K562 (cell line): ENCODE measurements at regions not wholly inside any gene's neighbourhood (a gene's known extent, or its start where the extent isn't known, plus 50 kb on each side); places are given as distances from the start of the nearest gene placed in this dataset.
"Not testable (repeated sequence)": the region's sequence is repeated elsewhere in the genome, so short reads cannot be mapped to it uniquely, and the experiment has no call there.

Experiments
- ATAC-seq: fragments of 200-7000 bp; cut with Tn5 transposase; 3 replicates; pipeline ENCODE4 v1.9.1; 2020; ENCODE audit warnings: moderate library complexity
- BruUV-seq: library from RNA; stranded (reverse); fragments of 400-500 nt; replicated peaks from 2 replicates; lab custom pipeline; 2021; lab: Mats Ljungman, UMichigan
- CTCF ChIA-PET: fragments of 300-600 bp; formaldehyde crosslinking; extraction: SDS; loops from one replicate; lab custom pipeline; 2021; ENCODE audit warnings: low intra/inter-chr PET ratio; lab: Yijun Ruan, JAX
- POLR2A ChIA-PET: fragments of 300-600, 350-650 bp; sonication (Branson Sonifier 250); formaldehyde crosslinking; extraction: SDS; loops from one replicate; lab custom pipeline; 2021; ENCODE audit warnings: antibody characterized with exemption, inconsistent platforms; lab: Yijun Ruan, JAX
- DNase-seq, 4 experiments: peaks; one replicate each; pipeline versions ENCODE4 v3.0.0 to v3.0.0-alpha.2; 2011 to 2018; ENCODE audit warnings: low spot score in 3 of 4, mixed read lengths in 3 of 4; ENCODE audit errors: extremely low read depth in 1 of 4
- FAIRE-seq: peaks from 2 replicates; lab custom pipeline; 2011; peaks lifted over from hg19 to GRCh38; lab: Jason Lieb, UNC
- H2AFZ ChIP-seq: 2 replicates; pipeline ENCODE4 v1.6.0; 2011; ENCODE audit warnings: low read depth, low read length, control low read depth, inconsistent platforms
- H3K27ac ChIP-seq: fragments of 200-600 bp; 3 replicates; pipeline ENCODE4 v1.8.0; 2011; ENCODE audit warnings: low read depth, mild to moderate bottlenecking, control low read depth, inconsistent platforms, low read length, moderate library complexity, mixed read lengths; ENCODE audit errors: extremely low read depth
- H3K27me3 ChIP-seq, 2 experiments: fragments of 300-600 bp in 1 of 2; 2 replicates in 1 of 2; 3 replicates in 1 of 2; pipeline versions ENCODE4 v1.6.0 to v1.8.0; 2011; ENCODE audit warnings: inconsistent platforms in 2 of 2, low read length in 2 of 2, mild to moderate bottlenecking in 1 of 2, mixed read lengths in 1 of 2, moderate library complexity in 1 of 2; ENCODE audit not compliant: control insufficient read depth in 2 of 2, insufficient read depth in 2 of 2
- H3K36me3 ChIP-seq: fragments of 300-600 bp; 3 replicates; pipeline ENCODE4 v1.8.0; 2011; ENCODE audit warnings: mild to moderate bottlenecking, low read length, inconsistent platforms; ENCODE audit not compliant: control insufficient read depth, insufficient read depth
- H3K4me1 ChIP-seq, 2 experiments: fragments of 200-600 bp in 1 of 2; replicated peaks in 1 of 2; 2 replicates in 1 of 2; 3 replicates in 1 of 2; pipeline versions ENCODE4 v1.5.1 to v1.8.0; 2011; ENCODE audit warnings: inconsistent platforms in 2 of 2, low read length in 2 of 2, mild to moderate bottlenecking in 1 of 2, mixed read lengths in 1 of 2, moderate library complexity in 1 of 2; ENCODE audit not compliant: control insufficient read depth in 2 of 2, insufficient read depth in 2 of 2
- H3K4me2 ChIP-seq: 2 replicates; pipeline ENCODE4 v1.6.1; 2011; ENCODE audit warnings: low read length, control low read depth, inconsistent platforms, mixed read lengths; ENCODE audit not compliant: insufficient read depth
- H3K4me3 ChIP-seq: fragments of 200-600 bp; sonication (generic), shearing (Covaris generic); 2 replicates; pipeline ENCODE4 v1.5.1; 2016; ENCODE audit warnings: control low read depth, inconsistent platforms
- H3K79me2 ChIP-seq: fragments of 200-600 bp; 3 replicates; pipeline ENCODE4 v1.8.0; 2011; ENCODE audit warnings: low read length, inconsistent platforms; ENCODE audit not compliant: control insufficient read depth, insufficient read depth
- H3K9ac ChIP-seq, 2 experiments: 2 replicates each; pipeline versions ENCODE4 v1.6.0 to v1.6.1; 2011; ENCODE audit warnings: low read depth in 2 of 2, low read length in 2 of 2, control low read depth in 1 of 2, inconsistent platforms in 1 of 2, mild to moderate bottlenecking in 1 of 2, mixed read lengths in 1 of 2; ENCODE audit not compliant: insufficient read depth in 1 of 2
- H3K9me1 ChIP-seq: one replicate; pipeline ENCODE4 v1.6.0; 2011; ENCODE audit warnings: inconsistent platforms, mild to moderate bottlenecking, low read length, moderate library complexity; ENCODE audit not compliant: control insufficient read depth, insufficient read depth
- H3K9me3 ChIP-seq: replicated peaks from 2 replicates; pipeline ENCODE4 v1.5.1; 2011; ENCODE audit warnings: low read depth, low read length, inconsistent platforms; ENCODE audit not compliant: control insufficient read depth, insufficient read depth
- H4K20me1 ChIP-seq: replicated peaks from 2 replicates; pipeline ENCODE4 v1.6.1; 2011; ENCODE audit warnings: low read length, inconsistent platforms, mixed read lengths; ENCODE audit not compliant: control insufficient read depth, insufficient read depth
- ARID2 ChIP-seq: fragments of 450-650 bp; IDR thresholded peaks from 2 replicates; pipeline ENCODE4 v1.6.1; 2017; ENCODE audit warnings: antibody characterized with exemption, mild to moderate bottlenecking
- CEBPB ChIP-seq: fragments of 450-650 bp; IDR thresholded peaks from 2 replicates; pipeline ENCODE4 v1.6.1; 2016; ENCODE audit warnings: missing genetic modification characterization, missing compliant biosample characterization
- FOXA3 ChIP-seq, 2 experiments: fragments of 450-650 bp in 1 of 2; sonication (generic) in 1 of 2; formaldehyde crosslinking; IDR thresholded peaks in 1 of 2; conservative IDR thresholded peaks in 1 of 2; 2 replicates each; pipeline versions ENCODE4 v1.4.0 to v1.8.0; 2020 to 2022; ENCODE audit warnings: mild to moderate bottlenecking in 2 of 2, missing genetic modification reagents in 1 of 2
- MEIS2 ChIP-seq: fragments of 450-650 bp; IDR thresholded peaks from 2 replicates; pipeline ENCODE4 v1.6.1; 2014; ENCODE audit warnings: mild to moderate bottlenecking; ENCODE audit not compliant: partially characterized antibody
- MNT ChIP-seq, 2 experiments: fragments of 450-650 bp; conservative IDR thresholded peaks; 2 replicates each; pipeline ENCODE4 v1.6.1; 2017; ENCODE audit warnings: mild to moderate bottlenecking in 2 of 2, moderate library complexity in 2 of 2
- NFRKB ChIP-seq: fragments of 450-650 bp; IDR thresholded peaks from 2 replicates; pipeline ENCODE4 v1.6.1; 2016; ENCODE audit warnings: low read depth
- RERE ChIP-seq: sonication (generic); formaldehyde crosslinking; IDR thresholded peaks from 2 replicates; pipeline ENCODE4 v1.8.0; 2023; ENCODE audit warnings: missing genetic modification reagents, mild to moderate bottlenecking, borderline replicate concordance
- THRAP3 ChIP-seq: fragments of 450-650 bp; IDR thresholded peaks from 2 replicates; pipeline ENCODE4 v1.6.1; 2016; ENCODE audit warnings: mild to moderate bottlenecking, inconsistent platforms, borderline replicate concordance
- WGBS: fragments of 100-300 bp; shearing (Covaris generic); methylation state at CpG from one replicate; pipeline ENCODE4 v1.1.6; 2016; ENCODE audit warnings: low coverage, mixed read lengths; ENCODE audit not compliant: insufficient coverage; ENCODE audit errors: missing lambda C conversion rate; 5-methylcytosine and 5-hydroxymethylcytosine counted together
- in situ Hi-C: fragments of 300-500 bp; cut with MboI; formaldehyde crosslinking; loops from 4 replicates; pipeline ENCODE4 v1.15.0; 2018; ENCODE audit warnings: inconsistent platforms, mixed read lengths
- intact Hi-C: fragments of 100-400 bp; cut with micrococcal nuclease; formaldehyde crosslinking; loops from 2 replicates; pipeline ENCODE4 v1.14.2; 2022

- TF ChIP-seq RERE (CRISPR knock-in tag) (no peak), THRAP3 (no peak), NFRKB (no peak), FOXA3 (CRISPR knock-in tag; conservative IDR thresholded peaks at IDR 0.05 in 1 of 2, IDR thresholded peaks at IDR 0.05 in 1 of 2) (no peak), CEBPB (tag) (no peak), ARID2 (no peak), MNT (conservative IDR thresholded peaks at IDR 0.05) (no peak), MEIS2 (no peak)
These were observed 278.3 kb downstream of the KCNJ2 start (continued) for GRCh38 chr17:70447588-70447987.

GRCh38 chr17:70453075-70453474, 283.7 kb downstream of the KCNJ2 start:
- H3K4me2 ChIP-seq, intact Hi-C loops, H3K9me3 ChIP-seq, BruUV-seq, H3K9me1 ChIP-seq, H4K20me1 ChIP-seq, in situ Hi-C loops, H3K4me3 ChIP-seq, FAIRE-seq, H2AFZ ChIP-seq, ATAC-seq, DNase-seq, H3K27me3 ChIP-seq, H3K79me2 ChIP-seq, CTCF ChIA-PET, H3K27ac ChIP-seq, POLR2A ChIA-PET, H3K4me1 ChIP-seq, H3K36me3 ChIP-seq, H3K9ac ChIP-seq: not testable (repeated sequence)
- WGBS = 2% methylated on average over 12 of the region's 12 CpGs
